ENCODE measurements at regions not wholly inside any gene's neighbourhood (a gene's known extent, or its start where the extent isn't known, plus 50 kb on each side); places are given as distances from the start of the nearest gene placed in this dataset.

- H3K36me3 Mint-ChIP-seq (ENCODE audit: low read depth), result no peaks in the 10 kb centered on the region
- no peak overlapping the region for H3K27ac Mint-ChIP-seq
- H3K4me3 Mint-ChIP-seq, result no peak overlapping the region
- peaks cover 13% of the 10 kb centered on the region for H3K9me3 Mint-ChIP-seq
- TF ChIP-seq CTCF (IDR thresholded peaks at IDR 0.05; ENCODE audit: unreplicated experiment in 3 of 3), result no peak
- H3K4me1 Mint-ChIP-seq, result peaks cover 15% of the 10 kb centered on the region
- H3K27me3 Mint-ChIP-seq (ENCODE audit: low read depth), result peaks cover 6% of the 10 kb centered on the region
Observed at GRCh38 chr2:75328156-75328555, 128.8 kb upstream of the TACR1 start.

GRCh38 chr2:75327334-75327733 is 128.0 kb upstream of the TACR1 start:
- H3K27ac Mint-ChIP-seq, result no peak overlapping the region
- no peak overlapping the region for H3K4me3 Mint-ChIP-seq
- H3K27me3 Mint-ChIP-seq (ENCODE audit: low read depth), result peaks cover 6% of the 10 kb centered on the region
- no peak for TF ChIP-seq CTCF (IDR thresholded peaks at IDR 0.05; ENCODE audit: unreplicated experiment in 3 of 3)
- no peaks in the 10 kb centered on the region for H3K36me3 Mint-ChIP-seq (ENCODE audit: low read depth)
- peaks cover 13% of the 10 kb centered on the region for H3K9me3 Mint-ChIP-seq
- H3K4me1 Mint-ChIP-seq, result peaks cover 15% of the 10 kb centered on the region

- H3K27me3 Mint-ChIP-seq (ENCODE audit: low read depth), result peaks cover 6% of the 10 kb centered on the region
- H3K9me3 Mint-ChIP-seq, result peaks cover 13% of the 10 kb centered on the region
- H3K36me3 Mint-ChIP-seq (ENCODE audit: low read depth), result no peaks in the 10 kb centered on the region
- H3K27ac Mint-ChIP-seq, result no peak overlapping the region
- no peak overlapping the region for H3K4me3 Mint-ChIP-seq
- H3K4me1 Mint-ChIP-seq, result peaks cover 21% of the 10 kb centered on the region
- TF ChIP-seq CTCF (IDR thresholded peaks at IDR 0.05; ENCODE audit: unreplicated experiment in 3 of 3), result no peak
Observed at GRCh38 chr2:75326645-75327044, 127.3 kb upstream of the TACR1 start.

GRCh38 chr2:75325594-75325993 is 126.3 kb upstream of the TACR1 start:
- peaks cover 6% of the 10 kb centered on the region for H3K27me3 Mint-ChIP-seq (ENCODE audit: low read depth)
- no peaks in the 10 kb centered on the region for H3K36me3 Mint-ChIP-seq (ENCODE audit: low read depth)
- peaks cover 31% of the 10 kb centered on the region for H3K4me1 Mint-ChIP-seq
- peaks cover 13% of the 10 kb centered on the region for H3K9me3 Mint-ChIP-seq
- H3K4me3 Mint-ChIP-seq, result no peak overlapping the region
- no peak for TF ChIP-seq CTCF (IDR thresholded peaks at IDR 0.05; ENCODE audit: unreplicated experiment in 3 of 3)
- peak overlapping the region; percentile 27 to 69 (median 29) for H3K27ac Mint-ChIP-seq

- no peak overlapping the region for H3K4me3 Mint-ChIP-seq
- no peaks in the 10 kb centered on the region for H3K36me3 Mint-ChIP-seq (ENCODE audit: low read depth)
- peaks cover 9% of the 10 kb centered on the region for H3K9me3 Mint-ChIP-seq
- peaks cover 31% of the 10 kb centered on the region for H3K4me1 Mint-ChIP-seq
- no peak for TF ChIP-seq CTCF (IDR thresholded peaks at IDR 0.05; ENCODE audit: unreplicated experiment in 3 of 3)
- H3K27me3 Mint-ChIP-seq (ENCODE audit: low read depth), result peaks cover 6% of the 10 kb centered on the region
- H3K27ac Mint-ChIP-seq, result peak overlapping the region in 2 of 3 experiments; percentile 59 to 69
Observed at GRCh38 chr2:75324861-75325284, 125.6 kb upstream of the TACR1 start.

GRCh38 chr2:75324141-75324540 is 124.8 kb upstream of the TACR1 start:
- Mint-ChIP-seq H3K4me3 (no peak overlapping the region), H3K27ac (peak overlapping the region in 1 of 3 experiments; percentile 26), H3K27me3 (ENCODE audit: low read depth) (peaks cover 6% of the 10 kb centered on the region), H3K9me3 (peaks cover 6% of the 10 kb centered on the region), H3K36me3 (ENCODE audit: low read depth) (no peaks in the 10 kb centered on the region), H3K4me1 (peaks cover 31% of the 10 kb centered on the region)
- TF ChIP-seq CTCF (IDR thresholded peaks at IDR 0.05; ENCODE audit: unreplicated experiment in 3 of 3), result no peak
